Nephron progenitor cell (in vitro differentiated cells): ENCODE measurements at regions not wholly inside any gene's neighbourhood (a gene's known extent, or its start where the extent isn't known, plus 50 kb on each side); places are given as distances from the start of the nearest gene placed in this dataset.

Experiments used
- DNase-seq: peaks from one replicate; pipeline ENCODE4 v3.0.0; 2021
- H3K27ac Mint-ChIP-seq: 2 replicates; pipeline ENCODE4 v1.8.0; 2021; ENCODE audit warnings: mild to moderate bottlenecking, moderate library complexity, mixed read lengths
- H3K27me3 Mint-ChIP-seq: 2 replicates; pipeline ENCODE4 v1.8.0; 2021; ENCODE audit warnings: mild to moderate bottlenecking, low read depth, mixed read lengths; ENCODE audit not compliant: poor library complexity
- H3K36me3 Mint-ChIP-seq: 2 replicates; pipeline ENCODE4 v1.8.0; 2021; ENCODE audit warnings: low read depth, mixed read lengths
- H3K4me1 Mint-ChIP-seq: 2 replicates; pipeline ENCODE4 v1.8.0; 2021; ENCODE audit warnings: mixed read lengths
- H3K4me3 Mint-ChIP-seq: 2 replicates; pipeline ENCODE4 v1.8.0; 2021; ENCODE audit warnings: mild to moderate bottlenecking, moderate library complexity, mixed read lengths
- H3K9me3 Mint-ChIP-seq: 2 replicates; pipeline ENCODE4 v1.8.0; 2021; ENCODE audit warnings: mild to moderate bottlenecking, moderate library complexity, mixed read lengths
- TF ChIP-seq, protein P1 (sequence below): fragments of 200-600 bp; sonication (generic); IDR thresholded peaks from 2 replicates; pipeline ENCODE4 v1.5.0; 2021; ENCODE audit warnings: antibody characterized with exemption

GRCh38 chr21:17195351-17195750, 317.5 kb upstream of the CXADR start:
- H3K27ac Mint-ChIP-seq = no peak overlapping the region

DNA sequence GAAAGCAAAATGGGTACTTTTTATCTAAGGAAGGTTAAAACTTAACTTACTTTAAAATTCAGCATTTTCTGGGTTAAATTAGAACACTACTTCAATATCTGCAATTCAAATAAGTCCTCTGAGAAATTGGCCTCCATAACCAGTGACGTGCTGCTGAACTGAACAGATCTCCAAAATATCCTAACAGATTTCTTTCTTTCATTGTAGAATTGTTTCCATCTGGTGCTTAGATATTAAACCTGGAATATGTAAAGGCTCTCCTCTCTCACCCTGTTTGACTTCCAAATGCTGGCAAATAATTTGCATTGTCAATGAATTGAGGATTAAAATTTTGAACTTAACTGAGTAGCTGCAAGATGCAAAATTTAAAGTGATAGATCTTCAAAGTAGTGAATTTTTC, 316.9 kb upstream of the CXADR start:
- Mint-ChIP-seq H3K27ac (no peak overlapping the region), H3K4me3 (no peak overlapping the region), H3K9me3 (peaks cover 8% of the 10 kb centered on the region), H3K36me3 (no peaks in the 10 kb centered on the region), H3K4me1 (no peaks in the 10 kb centered on the region), H3K27me3 (peaks cover 6% of the 10 kb centered on the region)
- TF ChIP-seq, protein P1, sequence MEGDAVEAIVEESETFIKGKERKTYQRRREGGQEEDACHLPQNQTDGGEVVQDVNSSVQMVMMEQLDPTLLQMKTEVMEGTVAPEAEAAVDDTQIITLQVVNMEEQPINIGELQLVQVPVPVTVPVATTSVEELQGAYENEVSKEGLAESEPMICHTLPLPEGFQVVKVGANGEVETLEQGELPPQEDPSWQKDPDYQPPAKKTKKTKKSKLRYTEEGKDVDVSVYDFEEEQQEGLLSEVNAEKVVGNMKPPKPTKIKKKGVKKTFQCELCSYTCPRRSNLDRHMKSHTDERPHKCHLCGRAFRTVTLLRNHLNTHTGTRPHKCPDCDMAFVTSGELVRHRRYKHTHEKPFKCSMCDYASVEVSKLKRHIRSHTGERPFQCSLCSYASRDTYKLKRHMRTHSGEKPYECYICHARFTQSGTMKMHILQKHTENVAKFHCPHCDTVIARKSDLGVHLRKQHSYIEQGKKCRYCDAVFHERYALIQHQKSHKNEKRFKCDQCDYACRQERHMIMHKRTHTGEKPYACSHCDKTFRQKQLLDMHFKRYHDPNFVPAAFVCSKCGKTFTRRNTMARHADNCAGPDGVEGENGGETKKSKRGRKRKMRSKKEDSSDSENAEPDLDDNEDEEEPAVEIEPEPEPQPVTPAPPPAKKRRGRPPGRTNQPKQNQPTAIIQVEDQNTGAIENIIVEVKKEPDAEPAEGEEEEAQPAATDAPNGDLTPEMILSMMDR = no peak
- no peak for DNase-seq

More at GRCh38 chr21:17195351-17195750, 317.5 kb upstream of the CXADR start:
- no peaks in the 10 kb centered on the region for H3K36me3 Mint-ChIP-seq
- no peak overlapping the region for H3K4me3 Mint-ChIP-seq
- H3K4me1 Mint-ChIP-seq = no peaks in the 10 kb centered on the region
- DNase-seq = no peak
- peaks cover 8% of the 10 kb centered on the region for H3K9me3 Mint-ChIP-seq
- peaks cover 6% of the 10 kb centered on the region for H3K27me3 Mint-ChIP-seq
- TF ChIP-seq, protein P1 = no peak

- H3K4me3 Mint-ChIP-seq = no peak overlapping the region
- TF ChIP-seq, protein P1 = no peak
- no peak for DNase-seq
- no peak overlapping the region for H3K27ac Mint-ChIP-seq
- H3K27me3 Mint-ChIP-seq = peaks cover 6% of the 10 kb centered on the region
- no peaks in the 10 kb centered on the region for H3K36me3 Mint-ChIP-seq
- H3K9me3 Mint-ChIP-seq = peaks cover 8% of the 10 kb centered on the region
- no peaks in the 10 kb centered on the region for H3K4me1 Mint-ChIP-seq
Measured at GRCh38 chr21:17196623-17197022, 316.2 kb upstream of the CXADR start.

DNA sequence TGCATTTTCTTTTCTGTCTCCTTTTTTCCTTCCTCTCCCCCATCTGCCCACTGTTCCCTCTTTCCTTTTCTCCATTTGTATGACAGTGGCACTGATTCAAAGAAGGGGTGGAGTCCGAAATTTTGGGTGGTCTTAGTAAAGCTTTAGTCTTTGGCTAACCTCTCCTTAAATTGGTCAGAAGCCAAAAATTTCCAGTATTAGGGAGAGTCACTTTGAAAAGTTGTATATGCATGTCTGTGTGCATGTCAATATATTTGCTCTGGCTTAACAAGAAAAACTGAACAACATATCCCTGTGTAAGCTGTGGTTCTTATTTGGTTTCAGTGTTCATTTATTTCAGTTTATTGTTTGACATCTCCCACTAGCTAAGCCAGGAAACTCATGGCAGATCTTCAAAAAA, 314.8 kb upstream of the CXADR start:
- no peak for DNase-seq
- H3K9me3 Mint-ChIP-seq = peaks cover 3% of the 10 kb centered on the region
- peaks cover 6% of the 10 kb centered on the region for H3K27me3 Mint-ChIP-seq
- TF ChIP-seq, protein P1 = no peak
- H3K27ac Mint-ChIP-seq = no peak overlapping the region
- no peaks in the 10 kb centered on the region for H3K36me3 Mint-ChIP-seq
- H3K4me1 Mint-ChIP-seq = no peaks in the 10 kb centered on the region
- H3K4me3 Mint-ChIP-seq = no peak overlapping the region

DNA sequence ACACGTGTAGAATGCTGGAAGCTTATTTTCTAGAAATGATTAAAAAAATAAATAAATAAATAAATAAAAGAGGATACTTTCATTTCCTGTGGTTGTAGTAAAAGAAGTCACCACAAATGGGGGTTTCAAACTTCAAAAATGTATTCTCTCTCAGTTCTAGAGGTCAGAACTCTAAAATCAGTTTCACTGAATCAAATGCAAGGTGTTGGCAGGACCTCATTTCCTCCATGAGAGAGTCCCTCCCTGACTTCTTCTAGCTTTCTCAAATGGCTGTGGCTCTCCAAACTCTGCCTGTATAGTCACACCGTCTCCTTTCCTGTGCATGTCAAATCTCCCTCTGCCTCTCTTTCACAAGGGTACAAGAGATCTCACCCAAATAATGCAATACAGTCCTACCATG, 312.6 kb upstream of the CXADR start:
- no peak overlapping the region for H3K27ac Mint-ChIP-seq
- no peaks in the 10 kb centered on the region for H3K9me3 Mint-ChIP-seq
- TF ChIP-seq, protein P1 = no peak
- no peak overlapping the region for H3K4me3 Mint-ChIP-seq
- no peaks in the 10 kb centered on the region for H3K36me3 Mint-ChIP-seq
- H3K4me1 Mint-ChIP-seq = no peaks in the 10 kb centered on the region
- DNase-seq = no peak
- peaks cover 6% of the 10 kb centered on the region for H3K27me3 Mint-ChIP-seq

DNA sequence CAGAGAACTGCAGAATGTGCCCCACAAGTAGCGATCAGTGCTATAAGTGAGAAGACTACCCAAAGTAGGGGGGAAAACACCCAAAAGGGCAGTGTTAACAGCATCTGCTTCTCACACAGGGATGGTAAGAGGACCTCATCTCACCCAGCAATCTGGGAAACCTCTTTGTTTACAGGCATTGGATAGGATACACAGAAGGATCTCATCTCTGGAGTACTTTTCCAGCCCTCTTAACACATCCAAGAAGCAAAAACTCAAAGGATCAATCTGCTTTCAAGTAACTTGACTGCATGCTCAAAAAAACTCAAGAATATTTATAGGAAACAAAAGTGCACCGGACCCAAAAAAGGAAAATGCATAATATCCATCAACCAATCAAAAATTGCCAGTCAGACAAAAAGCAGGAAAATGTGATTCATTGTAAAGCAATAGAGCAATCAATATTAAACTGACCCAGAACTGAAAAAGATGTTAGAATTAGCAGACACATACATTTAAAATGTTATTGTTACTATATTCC, 311.0 kb upstream of the CXADR start:
- H3K9me3 Mint-ChIP-seq = no peaks in the 10 kb centered on the region
- H3K27ac Mint-ChIP-seq = no peak overlapping the region
- DNase-seq = no peak
- TF ChIP-seq, protein P1 = no peak
- H3K36me3 Mint-ChIP-seq = no peaks in the 10 kb centered on the region
- no peak overlapping the region for H3K4me3 Mint-ChIP-seq
- H3K27me3 Mint-ChIP-seq = peaks cover 6% of the 10 kb centered on the region
- no peaks in the 10 kb centered on the region for H3K4me1 Mint-ChIP-seq
